Activated CD4-positive, alpha-beta T cell treated with anti-CD3 and anti-CD28 coated beads for 36 hours (primary cell): ENCODE measurements at regions not wholly inside any gene's neighbourhood (a gene's known extent, or its start where the extent isn't known, plus 50 kb on each side); places are given as distances from the start of the nearest gene placed in this dataset.

Source experiments
- ATAC-seq: fragments of 200-7000 bp; cut with Tn5 transposase; one replicate; pipeline ENCODE4 v1.10.0; 2021; ENCODE audit warnings: mild to moderate bottlenecking, moderate library complexity
- CTCF ChIA-PET: fragments of 350-600 bp; sonication (Branson Sonifier 250); formaldehyde crosslinking; loops from one replicate; lab custom pipeline; 2021; ENCODE audit warnings: antibody characterized with exemption; lab: Charles Lee
- POLR2A ChIA-PET: fragments of 350-600 bp; sonication (Branson Sonifier 250); formaldehyde crosslinking; loops from one replicate; lab custom pipeline; 2021; ENCODE audit warnings: antibody characterized with exemption, inconsistent platforms; lab: Charles Lee
- DNase-seq: peaks from one replicate; pipeline ENCODE4 v3.0.0-alpha.2; 2020
- H3K27ac Mint-ChIP-seq: one replicate; pipeline ENCODE4 v1.8.0; 2021; ENCODE audit warnings: mixed read lengths
- H3K27me3 Mint-ChIP-seq: one replicate; pipeline ENCODE4 v1.8.0; 2021; ENCODE audit warnings: mixed read lengths
- H3K36me3 Mint-ChIP-seq: one replicate; pipeline ENCODE4 v1.8.0; 2021; ENCODE audit warnings: low read depth, mixed read lengths
- H3K4me1 Mint-ChIP-seq: one replicate; pipeline ENCODE4 v1.8.0; 2021; ENCODE audit warnings: mixed read lengths
- H3K4me3 Mint-ChIP-seq: one replicate; pipeline ENCODE4 v1.8.0; 2021; ENCODE audit warnings: mild to moderate bottlenecking, moderate library complexity, mixed read lengths
- H3K9me3 Mint-ChIP-seq: one replicate; pipeline ENCODE4 v1.8.0; 2021; ENCODE audit warnings: low read depth, mixed read lengths
- intact Hi-C, 2 experiments: fragments of 100-400 bp; cut with DNase I in 1 of 2; cut with micrococcal nuclease in 1 of 2; formaldehyde crosslinking; loops; one replicate each; pipeline versions ENCODE4 v1.14.2 to v1.15.1; 2022 to 2024; cut with DNase I, micrococcal nuclease

DNA sequence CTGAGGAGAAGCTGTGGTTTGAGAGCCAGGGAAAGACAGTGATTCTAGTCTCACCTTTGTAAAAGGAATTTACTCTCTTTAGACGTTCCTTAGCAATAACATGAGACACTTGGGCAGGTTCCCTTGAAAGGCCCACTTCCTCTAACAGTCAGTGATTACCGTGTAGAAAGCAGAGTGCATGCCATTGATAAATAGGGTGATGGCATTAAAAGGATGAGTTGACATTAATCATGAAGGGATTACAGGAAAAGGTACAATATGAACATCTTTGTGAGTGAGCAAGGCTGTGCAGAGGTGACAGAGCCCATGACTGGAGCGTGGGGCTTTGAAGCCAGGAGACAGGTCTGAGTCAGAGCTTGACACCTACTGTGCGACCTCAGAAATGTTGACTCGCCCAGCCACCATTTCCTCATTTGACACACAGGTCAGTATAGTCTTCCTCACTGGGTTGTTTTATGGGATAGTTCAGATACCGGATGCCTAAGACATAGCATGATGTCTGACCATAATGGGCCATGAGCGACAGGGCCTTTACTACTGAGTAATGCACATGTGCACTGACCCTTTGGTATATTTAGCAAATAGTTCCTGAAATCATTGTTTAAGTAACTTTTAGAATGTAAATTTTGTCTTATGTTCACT lies 341.7 kb upstream of the MTNR1B start:
- ChIA-PET CTCF (no interaction called here), POLR2A (no interaction called here)
- Mint-ChIP-seq H3K4me3 (no peak overlapping the region), H3K36me3 (no peaks in the 10 kb centered on the region), H3K9me3 (peaks cover 2% of the 10 kb centered on the region), H3K27me3 (no peaks in the 10 kb centered on the region), H3K4me1 (no peaks in the 10 kb centered on the region), H3K27ac (no peak overlapping the region)
- intact Hi-C loops = no loop called here
- peak; percentile 7 for DNase-seq
- peak; percentile 19 for ATAC-seq

DNA sequence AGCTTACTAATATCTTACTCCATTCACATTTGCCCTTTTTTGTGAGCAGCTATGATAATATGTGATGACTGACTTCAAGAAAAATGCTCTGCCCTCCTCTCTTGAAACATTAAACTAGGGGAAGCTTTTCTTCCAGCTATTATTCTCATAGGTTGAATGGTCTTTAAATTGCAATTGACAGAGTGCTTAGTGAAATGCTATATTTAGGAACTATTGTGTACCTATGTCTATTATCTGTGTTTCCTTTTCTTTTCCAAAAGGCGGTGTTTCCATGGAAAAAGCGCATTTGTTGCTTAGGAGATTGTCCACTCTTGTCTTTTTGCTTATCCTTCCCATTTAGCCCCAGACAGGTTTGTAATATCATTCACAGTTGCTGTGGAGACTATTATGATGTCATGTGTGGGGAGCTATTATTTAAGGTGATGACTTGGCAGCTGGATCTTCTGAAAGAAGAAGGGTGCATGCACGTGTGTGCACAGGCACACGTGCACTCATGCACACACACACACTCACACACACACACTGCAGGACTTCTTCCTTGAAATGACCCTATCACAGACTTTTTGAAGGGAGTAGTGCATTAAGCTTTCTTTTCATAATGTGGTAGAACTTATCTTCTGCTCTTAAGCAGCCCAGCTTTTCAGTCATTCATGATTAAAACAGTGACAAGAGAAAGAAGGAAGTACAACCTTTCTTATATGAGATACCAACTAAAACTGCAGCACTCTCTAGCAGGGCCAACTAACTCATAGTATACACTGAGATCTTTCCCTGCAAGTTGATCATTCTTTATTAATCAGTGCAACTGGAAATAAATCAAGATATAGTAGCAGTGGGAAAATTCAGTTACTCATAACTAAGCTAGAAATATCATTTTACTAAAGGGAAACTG lies 340.8 kb upstream of the MTNR1B start:
- Mint-ChIP-seq H3K27ac (no peak overlapping the region), H3K4me3 (no peak overlapping the region), H3K27me3 (no peaks in the 10 kb centered on the region), H3K9me3 (no peaks in the 10 kb centered on the region), H3K4me1 (no peaks in the 10 kb centered on the region), H3K36me3 (no peaks in the 10 kb centered on the region)
- ATAC-seq (no peak), DNase-seq (no peak)
- CTCF ChIA-PET = interaction anchor here (0.6 to 1.2 kb wide), 2 partner anchors 13 to 256 kb away, joined by 3 read pairs; no protein-coding TSS in a partner anchor
- intact Hi-C loops = no loop called here
- POLR2A ChIA-PET = no interaction called here

DNA sequence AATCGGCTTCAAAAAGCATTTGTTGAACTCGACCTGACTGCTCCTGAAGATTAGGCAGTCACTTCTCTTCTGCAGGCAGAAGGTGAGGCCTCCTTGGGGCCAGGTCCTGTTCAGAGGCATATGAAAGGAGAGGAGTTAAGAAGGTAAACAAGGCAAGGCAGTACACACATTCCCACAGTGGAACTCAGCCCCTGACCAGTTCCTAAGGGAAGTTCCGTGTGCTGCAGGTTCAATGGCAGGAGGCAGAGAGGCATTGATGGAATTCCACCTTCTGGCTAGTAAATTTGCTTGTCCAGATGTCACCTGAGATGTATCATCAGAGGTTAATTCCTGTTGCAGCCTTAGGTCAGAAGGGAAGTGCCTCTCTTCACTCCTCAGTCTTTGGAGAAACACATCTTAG lies 337.0 kb upstream of the MTNR1B start:
- POLR2A ChIA-PET = no interaction called here
- no peak for ATAC-seq

DNA sequence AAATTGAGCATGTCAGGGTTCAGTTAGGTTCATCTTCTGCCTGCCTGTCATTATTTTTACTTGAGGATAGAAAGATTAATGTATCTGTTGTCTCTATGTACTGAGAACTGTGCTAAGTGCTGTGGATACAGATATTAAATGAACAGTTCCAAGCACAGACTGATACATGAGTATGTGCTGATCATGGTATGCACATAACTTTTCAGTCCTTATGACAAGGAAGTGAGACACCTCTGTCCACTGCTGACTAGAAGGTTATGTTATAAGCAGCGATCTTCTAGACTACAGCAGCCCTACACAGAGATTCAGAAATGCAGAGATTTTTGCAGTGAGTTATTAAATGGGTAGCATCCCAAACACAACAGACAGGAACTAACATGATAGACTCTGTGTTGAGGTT lies 335.6 kb upstream of the MTNR1B start:
- no peak for DNase-seq
- H3K4me3 Mint-ChIP-seq = no peak overlapping the region
- no peaks in the 10 kb centered on the region for H3K4me1 Mint-ChIP-seq
- no peak for ATAC-seq
- H3K27me3 Mint-ChIP-seq = no peaks in the 10 kb centered on the region
- ChIA-PET CTCF (no interaction called here), POLR2A (no interaction called here)
- no peaks in the 10 kb centered on the region for H3K9me3 Mint-ChIP-seq
- no peaks in the 10 kb centered on the region for H3K36me3 Mint-ChIP-seq
- no peak overlapping the region for H3K27ac Mint-ChIP-seq
- intact Hi-C loops = no loop called here

More for the DNA sequence above, 337.0 kb upstream of the MTNR1B start:
- CTCF ChIA-PET = interaction anchor here (1.2 kb wide), 1 partner anchor 22 kb away, joined by 3 read pairs; no protein-coding TSS in a partner anchor
- Mint-ChIP-seq H3K36me3 (no peaks in the 10 kb centered on the region), H3K27me3 (no peaks in the 10 kb centered on the region), H3K27ac (no peak overlapping the region), H3K4me3 (no peak overlapping the region), H3K4me1 (no peaks in the 10 kb centered on the region), H3K9me3 (no peaks in the 10 kb centered on the region)
- intact Hi-C loops = no loop called here
- no peak for DNase-seq

DNA sequence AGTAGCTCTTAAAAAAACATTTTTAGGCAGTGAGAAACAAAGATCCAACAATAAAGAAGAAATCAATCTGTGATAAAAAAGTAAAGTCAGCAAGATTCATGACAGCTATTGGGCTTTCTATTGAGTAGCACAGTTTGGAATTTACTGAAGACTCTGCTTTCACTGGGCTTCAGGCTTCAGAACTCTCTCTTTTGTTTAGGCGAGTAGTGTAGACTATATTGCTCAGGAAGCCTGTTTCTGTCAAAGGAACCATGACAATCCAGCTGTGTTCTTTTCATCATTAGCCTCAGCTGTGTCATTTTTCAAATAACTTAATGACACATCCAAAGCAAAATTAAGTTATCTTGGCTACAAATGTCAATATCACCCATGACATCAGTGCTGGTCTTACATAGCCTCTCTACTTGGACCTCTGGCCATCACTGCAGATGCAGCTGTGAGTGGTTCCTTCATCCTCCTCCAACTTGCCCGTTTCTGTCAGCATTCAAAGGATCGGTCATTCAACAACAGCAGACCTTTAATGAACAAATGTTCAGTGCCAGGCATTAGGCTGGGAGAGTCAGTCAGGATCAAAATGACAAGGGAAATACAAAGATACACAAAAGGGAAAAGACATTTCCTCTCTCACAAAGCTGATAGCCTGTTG lies 332.8 kb upstream of the MTNR1B start:
- ChIA-PET POLR2A (no interaction called here), CTCF (no interaction called here)
- DNase-seq (no peak), ATAC-seq (no peak)
- Mint-ChIP-seq H3K4me1 (no peaks in the 10 kb centered on the region), H3K36me3 (no peaks in the 10 kb centered on the region), H3K4me3 (no peak overlapping the region), H3K27ac (no peak overlapping the region), H3K9me3 (no peaks in the 10 kb centered on the region), H3K27me3 (no peaks in the 10 kb centered on the region)
- intact Hi-C loops = no loop called here

DNA sequence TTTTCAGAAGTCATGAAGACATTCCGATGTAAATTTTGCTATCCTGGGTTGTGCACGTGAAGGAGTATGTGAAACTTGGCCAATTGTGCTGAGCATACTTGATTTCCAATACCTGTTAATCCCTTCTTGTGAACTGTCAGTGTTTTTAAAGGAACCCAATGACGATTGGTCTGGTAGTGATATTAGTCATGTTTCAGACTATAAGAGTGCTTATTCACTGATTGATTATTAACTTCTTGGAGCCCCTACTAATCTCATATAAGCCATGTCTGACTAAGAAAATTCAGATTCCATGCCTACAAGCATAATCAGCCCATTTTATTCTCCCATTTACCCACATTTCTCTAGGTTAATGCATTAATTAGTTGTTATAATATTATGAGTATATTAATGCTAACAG lies 330.8 kb upstream of the MTNR1B start:
- Mint-ChIP-seq H3K27ac (no peak overlapping the region), H3K9me3 (no peaks in the 10 kb centered on the region), H3K27me3 (no peaks in the 10 kb centered on the region), H3K4me1 (no peaks in the 10 kb centered on the region), H3K36me3 (no peaks in the 10 kb centered on the region), H3K4me3 (no peak overlapping the region)
- no peak for DNase-seq
- intact Hi-C loops = no loop called here
- ATAC-seq = no peak
- POLR2A ChIA-PET = no interaction called here
- CTCF ChIA-PET = no interaction called here

DNA sequence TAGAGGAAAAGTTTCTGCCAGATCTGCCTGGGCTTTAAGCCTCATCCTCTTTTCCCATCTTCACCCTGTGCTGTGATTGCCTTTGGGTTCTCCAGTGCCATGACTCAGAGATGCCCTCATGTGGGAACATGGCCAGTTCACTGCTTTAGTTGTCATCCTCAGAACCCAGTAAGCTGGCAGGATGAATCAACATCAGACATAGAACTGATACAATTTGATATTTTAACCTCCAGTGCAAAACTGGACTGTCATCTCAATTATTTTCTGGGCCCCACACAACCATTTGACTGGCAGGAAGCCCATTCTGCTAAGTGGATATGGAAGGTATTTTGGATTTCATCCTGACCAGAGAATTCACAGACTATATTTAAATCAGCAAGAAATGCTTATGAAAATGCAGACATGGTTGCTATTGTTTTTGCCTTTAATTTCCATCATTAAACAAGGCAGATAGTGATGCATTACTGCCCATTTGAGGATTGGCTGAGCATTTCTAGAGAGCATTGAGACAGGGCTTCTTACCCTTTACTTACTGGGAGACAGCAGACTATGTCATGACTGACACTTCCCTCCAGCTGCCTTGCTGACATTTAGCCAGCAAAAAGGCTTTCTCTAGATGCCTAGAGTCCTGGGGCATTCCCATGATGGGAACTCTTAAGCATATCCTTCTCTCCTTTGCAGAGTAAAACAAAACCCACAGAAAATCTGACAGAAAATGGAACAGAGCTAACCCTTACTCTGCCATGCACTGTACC lies 327.1 kb upstream of the MTNR1B start:
- ATAC-seq (no peak), DNase-seq (no peak)
- Mint-ChIP-seq H3K4me1 (no peaks in the 10 kb centered on the region), H3K27ac (no peak overlapping the region), H3K36me3 (no peaks in the 10 kb centered on the region), H3K9me3 (no peaks in the 10 kb centered on the region), H3K27me3 (no peaks in the 10 kb centered on the region), H3K4me3 (no peak overlapping the region)
- intact Hi-C loops = no loop called here
- ChIA-PET CTCF (no interaction called here), POLR2A (no interaction called here)

DNA sequence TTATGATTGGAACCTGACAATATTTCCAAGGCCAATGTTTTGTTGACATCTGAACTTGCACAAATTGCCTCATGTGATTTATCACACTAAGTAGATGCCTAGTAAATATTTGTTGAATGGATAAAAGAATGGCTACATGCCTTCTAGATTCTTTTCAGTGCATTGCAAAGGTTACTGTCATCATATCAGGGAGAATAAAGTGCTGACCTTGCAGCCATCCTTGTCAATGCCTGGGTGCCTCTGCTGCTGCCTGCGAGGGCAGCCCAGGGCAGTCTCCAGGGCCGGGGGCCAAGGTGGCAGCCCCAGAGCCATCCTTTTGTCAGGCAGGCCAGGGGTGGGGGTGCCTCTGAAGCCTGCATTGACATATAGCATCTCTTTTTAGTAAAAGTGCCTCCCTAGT lies 325.6 kb upstream of the MTNR1B start:
- no peak overlapping the region for H3K27ac Mint-ChIP-seq
- no peaks in the 10 kb centered on the region for H3K4me1 Mint-ChIP-seq
- no peaks in the 10 kb centered on the region for H3K36me3 Mint-ChIP-seq
- no peak for DNase-seq
- intact Hi-C loops = no loop called here
- H3K4me3 Mint-ChIP-seq = no peak overlapping the region
- no peaks in the 10 kb centered on the region for H3K27me3 Mint-ChIP-seq
- no peaks in the 10 kb centered on the region for H3K9me3 Mint-ChIP-seq
- no peak for ATAC-seq
- CTCF ChIA-PET = no interaction called here
- POLR2A ChIA-PET = no interaction called here

DNA sequence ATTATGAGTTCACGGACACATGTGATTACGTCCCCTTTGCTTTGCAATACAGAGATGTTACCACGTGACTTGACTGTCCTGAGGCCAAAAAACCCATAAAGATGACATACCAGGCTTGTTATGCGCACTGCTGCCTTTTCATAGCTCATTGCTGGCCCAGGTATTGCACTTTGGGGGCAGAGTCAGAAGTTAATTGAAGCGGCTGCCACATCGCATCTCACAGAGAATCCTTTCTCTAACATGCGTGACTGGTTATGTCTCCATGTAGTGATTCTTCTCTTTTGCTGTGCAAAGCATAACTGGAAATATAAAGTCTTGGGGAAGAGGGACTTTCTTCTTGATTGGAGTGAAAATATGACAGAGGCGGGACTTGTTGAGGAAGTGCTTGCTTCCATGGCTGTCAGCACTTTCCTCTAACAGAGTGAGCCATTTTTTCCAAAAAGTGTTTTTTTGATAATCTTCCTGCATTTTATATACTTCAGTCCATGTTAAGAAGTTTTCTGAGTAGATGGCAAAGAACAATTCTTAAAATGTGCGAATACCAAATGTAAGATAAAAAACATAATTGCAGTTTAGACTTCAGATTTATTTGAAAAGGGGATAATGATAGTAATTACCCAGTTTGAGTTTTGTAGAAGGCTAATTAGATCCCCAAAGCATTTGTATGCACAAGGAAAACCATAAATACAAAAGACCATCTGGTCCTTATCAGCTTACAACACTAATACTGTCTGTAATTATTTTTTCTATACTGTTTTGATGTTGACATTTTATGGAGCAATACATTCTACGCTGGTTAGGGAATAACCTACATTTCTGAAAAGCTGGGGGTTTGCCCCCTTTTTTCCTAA lies 324.6 kb upstream of the MTNR1B start:
- Mint-ChIP-seq H3K36me3 (no peaks in the 10 kb centered on the region), H3K27ac (no peak overlapping the region), H3K4me1 (no peaks in the 10 kb centered on the region), H3K9me3 (no peaks in the 10 kb centered on the region), H3K4me3 (no peak overlapping the region), H3K27me3 (no peaks in the 10 kb centered on the region)
- CTCF ChIA-PET = interaction anchor here (0.6 kb wide), 1 partner anchor 8 kb away, joined by 3 read pairs; no protein-coding TSS in a partner anchor
- POLR2A ChIA-PET = no interaction called here
- intact Hi-C loops = no loop called here
- DNase-seq (no peak), ATAC-seq (no peak)

DNA sequence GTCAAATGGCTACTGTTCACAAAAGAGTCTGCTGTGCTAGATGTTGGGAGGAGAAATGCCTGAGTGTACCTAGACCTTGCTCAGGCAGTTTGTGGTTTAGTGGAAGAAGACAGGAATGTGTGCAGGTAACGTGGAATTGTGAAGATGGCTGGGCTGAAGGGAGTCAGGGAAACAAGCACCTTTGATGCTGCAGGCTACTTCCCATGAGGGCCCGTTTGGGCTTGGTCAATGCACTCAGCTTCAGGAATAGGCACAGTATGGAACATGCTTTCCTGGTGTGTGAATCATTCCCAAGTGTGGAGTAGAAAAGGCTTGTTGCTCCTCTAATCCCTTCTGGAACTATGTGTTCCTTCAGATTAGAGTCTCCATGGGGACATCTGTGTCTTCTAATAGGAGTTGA lies 318.3 kb upstream of the MTNR1B start:
- H3K4me3 Mint-ChIP-seq = no peak overlapping the region
- no peaks in the 10 kb centered on the region for H3K9me3 Mint-ChIP-seq
- no peak for ATAC-seq
- no peak overlapping the region for H3K27ac Mint-ChIP-seq
- no peaks in the 10 kb centered on the region for H3K36me3 Mint-ChIP-seq
- POLR2A ChIA-PET = no interaction called here
- intact Hi-C loops = no loop called here
- no peak for DNase-seq
- no peaks in the 10 kb centered on the region for H3K27me3 Mint-ChIP-seq
- CTCF ChIA-PET = no interaction called here
- H3K4me1 Mint-ChIP-seq = no peaks in the 10 kb centered on the region

DNA sequence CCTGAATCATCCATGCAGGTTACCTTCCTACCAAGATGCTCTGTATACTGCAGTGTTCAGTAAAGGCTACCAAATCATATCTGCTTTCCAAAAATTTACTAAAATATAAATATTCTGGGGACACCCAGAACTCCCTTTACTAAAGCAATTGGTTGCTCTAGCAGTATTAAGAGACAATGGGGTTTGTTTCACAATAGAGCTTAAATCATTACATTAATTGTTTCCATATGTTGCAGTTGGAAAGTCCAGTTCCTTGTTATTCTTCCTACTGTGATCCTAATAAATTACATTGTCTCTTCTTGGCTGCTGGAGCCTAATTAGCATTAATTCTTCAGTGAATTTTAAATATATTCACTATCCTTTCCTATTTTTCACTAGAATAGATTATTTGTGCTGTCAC lies 316.0 kb upstream of the MTNR1B start:
- ATAC-seq (no peak), DNase-seq (no peak)
- intact Hi-C loops = no loop called here
- CTCF ChIA-PET = interaction anchor here (0.5 kb wide), 1 partner anchor 8 kb away, joined by 3 read pairs; no protein-coding TSS in a partner anchor
- no peaks in the 10 kb centered on the region for H3K4me1 Mint-ChIP-seq
- H3K9me3 Mint-ChIP-seq = no peaks in the 10 kb centered on the region
- POLR2A ChIA-PET = no interaction called here
- H3K27ac Mint-ChIP-seq = no peak overlapping the region
- H3K4me3 Mint-ChIP-seq = no peak overlapping the region
- no peaks in the 10 kb centered on the region for H3K36me3 Mint-ChIP-seq
- no peaks in the 10 kb centered on the region for H3K27me3 Mint-ChIP-seq
